IMR-90 (cell line): ENCODE measurements at regions not wholly inside any gene's neighbourhood (a gene's known extent, or its start where the extent isn't known, plus 50 kb on each side); places are given as distances from the start of the nearest gene placed in this dataset.
A peak's percentile ranks its signal among the peaks of the same experiment; 100 is the strongest.

Experiments used
- ATAC-seq: fragments of 200-7000 bp; cut with Tn5 transposase; 2 replicates; pipeline ENCODE4 v1.9.1; 2020; ENCODE audit warnings: low read depth, mild to moderate bottlenecking, moderate library complexity
- BruUV-seq: library from RNA; stranded (reverse); fragments of 400-500 nt; replicated peaks from 2 replicates; lab custom pipeline; 2021; lab: Mats Ljungman, UMichigan
- CTCF ChIA-PET: fragments of 300-600 bp; formaldehyde crosslinking; extraction: SDS; loops from one replicate; lab custom pipeline; 2021; ENCODE audit warnings: antibody characterized with exemption; lab: Yijun Ruan, JAX
- POLR2A ChIA-PET: fragments of 300-600 bp; sonication (Branson Sonifier 250); formaldehyde crosslinking; loops from one replicate; lab custom pipeline; 2022; ENCODE audit warnings: antibody characterized with exemption; ENCODE audit not compliant: unreplicated experiment; lab: Charles Lee
- DNase-seq: peaks from one replicate; pipeline ENCODE4 v3.0.0; 2013
- H2AFZ ChIP-seq: replicated peaks from 2 replicates; pipeline ENCODE3; 2013; ENCODE audit warnings: low read length, mild to moderate bottlenecking; ENCODE audit not compliant: poor library complexity
- H2AK5ac ChIP-seq: 2 replicates; pipeline ENCODE4 v1.6.1; 2013; ENCODE audit warnings: low read depth, low read length, inconsistent platforms
- H2AK9ac ChIP-seq: replicated peaks from 2 replicates; pipeline ENCODE3; 2013; ENCODE audit warnings: mild to moderate bottlenecking, low read depth, low read length, moderate library complexity; ENCODE audit not compliant: poor library complexity
- H2BK120ac ChIP-seq: 2 replicates; pipeline ENCODE4 v1.6.1; 2013; ENCODE audit warnings: low read depth, low read length, inconsistent platforms
- H2BK15ac ChIP-seq: 3 replicates; pipeline ENCODE4 v1.6.1; 2013; ENCODE audit warnings: low read depth, low read length, inconsistent platforms
- H2BK20ac ChIP-seq: 2 replicates; pipeline ENCODE4 v1.6.1; 2013; ENCODE audit warnings: low read depth, mild to moderate bottlenecking, inconsistent platforms, low read length, moderate library complexity
- H2BK5ac ChIP-seq: 2 replicates; pipeline ENCODE4 v1.6.1; 2013; ENCODE audit warnings: mild to moderate bottlenecking, low read depth, low read length, inconsistent platforms; ENCODE audit not compliant: poor library complexity, severe bottlenecking
- H3K14ac ChIP-seq: replicated peaks from 2 replicates; pipeline ENCODE4 v1.6.1; 2013; ENCODE audit warnings: low read depth, low read length, inconsistent platforms
- H3K18ac ChIP-seq: 2 replicates; pipeline ENCODE4 v1.6.1; 2013; ENCODE audit warnings: low read depth, low read length, control low read depth
- H3K23ac ChIP-seq: 2 replicates; pipeline ENCODE4 v1.6.1; 2013; ENCODE audit warnings: low read depth, low read length, inconsistent platforms
- H3K27ac ChIP-seq: 2 replicates; pipeline ENCODE4 v1.5.1; 2013; ENCODE audit warnings: mild to moderate bottlenecking, control low read depth, low read length; ENCODE audit not compliant: insufficient read depth
- H3K27me3 ChIP-seq: 2 replicates; pipeline ENCODE4 v1.6.1; 2013; ENCODE audit warnings: low read length; ENCODE audit not compliant: control insufficient read depth, insufficient read depth
- H3K36me3 ChIP-seq: 2 replicates; pipeline ENCODE4 v1.6.1; 2013; ENCODE audit warnings: low read length, mixed read lengths; ENCODE audit not compliant: control insufficient read depth, insufficient read depth
- H3K4ac ChIP-seq: 2 replicates; pipeline ENCODE4 v1.6.1; 2013; ENCODE audit warnings: low read depth, low read length, inconsistent platforms
- H3K4me1 ChIP-seq: 2 replicates; pipeline ENCODE4 v1.6.1; 2013; ENCODE audit warnings: low read length, mixed read lengths; ENCODE audit not compliant: control insufficient read depth, insufficient read depth
- H3K4me2 ChIP-seq: 2 replicates; pipeline ENCODE4 v1.6.1; 2013; ENCODE audit warnings: low read depth, mild to moderate bottlenecking, control low read depth, low read length, moderate library complexity
- H3K4me3 ChIP-seq: 2 replicates; pipeline ENCODE4 v1.5.1; 2013; ENCODE audit warnings: low read depth, mild to moderate bottlenecking, control low read depth, low read length, moderate library complexity; ENCODE audit not compliant: insufficient read depth
- H3K56ac ChIP-seq: 2 replicates; pipeline ENCODE4 v1.6.1; 2013; ENCODE audit warnings: low read length, inconsistent platforms; ENCODE audit not compliant: insufficient read depth; ENCODE audit errors: extremely low read depth
- H3K79me1 ChIP-seq, 2 experiments: 2 replicates each; pipeline ENCODE4 v1.6.1; 2013; ENCODE audit warnings: low read length in 2 of 2, inconsistent platforms in 1 of 2, low read depth in 1 of 2
- H3K9ac ChIP-seq: 2 replicates; pipeline ENCODE4 v1.6.1; 2013; ENCODE audit warnings: low read depth, low read length, control low read depth
- H3K9me1 ChIP-seq: 2 replicates; pipeline ENCODE4 v1.6.1; 2013; ENCODE audit warnings: low read length, inconsistent platforms; ENCODE audit not compliant: insufficient read depth
- H3K9me3 ChIP-seq: 2 replicates; pipeline ENCODE4 v1.6.1; 2013; ENCODE audit warnings: low read length; ENCODE audit not compliant: control insufficient read depth, insufficient read depth
- H4K20me1 ChIP-seq: 2 replicates; pipeline ENCODE4 v1.6.1; 2013; ENCODE audit warnings: low read length, inconsistent platforms; ENCODE audit not compliant: insufficient read depth
- H4K5ac ChIP-seq: 2 replicates; pipeline ENCODE4 v1.6.1; 2013; ENCODE audit warnings: mild to moderate bottlenecking, low read depth, low read length, control low read depth
- H4K8ac ChIP-seq, 2 experiments: 2 replicates each; pipeline ENCODE4 v1.6.1; 2013; ENCODE audit warnings: low read depth in 2 of 2, low read length in 2 of 2, control low read depth in 1 of 2, inconsistent platforms in 1 of 2
- H4K91ac ChIP-seq: 2 replicates; pipeline ENCODE4 v1.6.1; 2013; ENCODE audit warnings: low read depth, low read length, inconsistent platforms; ENCODE audit not compliant: insufficient read depth
- BHLHE40 ChIP-seq: fragments of 150-350 bp; IDR thresholded peaks from 2 replicates; pipeline ENCODE4 v1.6.1; 2016; ENCODE audit warnings: mild to moderate bottlenecking, low read depth, low read length
- MAZ ChIP-seq: IDR thresholded peaks from 2 replicates; pipeline ENCODE4 v1.6.1; 2012; ENCODE audit warnings: low read depth, mild to moderate bottlenecking, low read length, improper control_type of control experiment, moderate library complexity, borderline replicate concordance
- MXI1 ChIP-seq: IDR thresholded peaks from 2 replicates; pipeline ENCODE4 v1.6.1; 2012; ENCODE audit warnings: low read depth, mild to moderate bottlenecking, low read length, moderate library complexity, borderline replicate concordance
- NFE2L2 ChIP-seq: fragments of 150-350 bp; IDR thresholded peaks from 2 replicates; pipeline ENCODE4 v1.6.1; 2016; ENCODE audit warnings: low read depth, mild to moderate bottlenecking, low read length
- WGBS, 2 experiments: methylation state at CpG; one replicate each; pipeline versions ENCODE4 v1.1.5 to v1.1.7; 2013; ENCODE audit warnings: missing lambda C conversion rate in 2 of 2; ENCODE audit not compliant: insufficient read length in 1 of 2; ENCODE audit errors: extremely low coverage in 2 of 2; 5-methylcytosine and 5-hydroxymethylcytosine counted together
- dilution Hi-C: fragments of 300-500 bp; cut with HindIII; formaldehyde crosslinking; loops from one replicate; pipeline ENCODE4 v1.14.3; 2018; ENCODE audit warnings: low sequenced_read_pairs; ENCODE audit not compliant: unreplicated experiment
- in situ Hi-C: fragments of 300-500 bp; cut with MboI; formaldehyde crosslinking; loops from 3 replicates; pipeline ENCODE4 v1.14.3; 2019; ENCODE audit warnings: low sequenced_read_pairs, inconsistent platforms, mixed read lengths
- intact Hi-C: fragments of 100-400 bp; cut with micrococcal nuclease; formaldehyde crosslinking; loops from 2 replicates; pipeline ENCODE4 v1.10.0; 2022

DNA sequence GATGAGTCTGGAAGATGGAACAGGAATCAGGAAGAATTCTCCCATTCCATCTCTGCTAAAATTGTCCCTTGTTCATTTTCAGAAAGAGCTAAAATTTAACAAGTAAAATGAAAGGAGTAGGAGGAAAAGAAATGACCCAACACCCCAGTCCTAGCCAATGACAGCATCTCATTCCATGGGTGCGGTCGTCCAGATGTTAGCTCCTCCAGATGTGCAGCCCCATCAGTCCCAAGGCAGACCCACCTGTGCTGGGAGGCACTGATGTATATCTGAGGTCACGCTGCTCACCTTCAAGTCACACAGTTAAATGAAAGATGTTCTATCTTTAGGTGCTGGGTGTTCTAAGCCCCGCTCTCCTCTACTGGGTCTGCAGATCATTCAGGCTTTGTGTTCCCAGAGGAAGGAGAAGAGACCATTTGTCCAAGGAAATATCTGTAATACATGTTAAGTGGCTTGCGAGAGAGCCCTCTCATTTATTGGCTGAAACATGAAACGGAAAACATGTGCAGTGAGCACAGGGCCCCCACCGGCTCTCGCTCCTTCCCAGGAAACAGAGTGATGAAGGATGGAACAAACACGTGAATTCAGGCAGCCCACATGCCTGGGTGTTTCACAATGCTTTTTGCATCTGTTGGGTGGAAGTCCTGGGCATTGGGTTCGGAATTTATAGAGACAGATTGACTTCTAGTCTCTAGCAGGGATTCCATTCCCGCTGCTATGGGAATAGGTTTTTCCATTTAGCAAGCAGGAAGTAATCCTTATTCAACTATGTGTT lies 294.6 kb downstream of the NUAK1 start:
- H3K9me3 ChIP-seq = no peaks in the 10 kb centered on the region
- no peak overlapping the region; the same call in 1 of the 2 replicates for H2AK5ac ChIP-seq
- H3K18ac ChIP-seq = no peak overlapping the region; the same call in 1 of the 2 replicates
- no peak overlapping the region for H4K5ac ChIP-seq
- H3K27ac ChIP-seq = no peak overlapping the region
- DNase-seq (peak; percentile 29), ATAC-seq (peak; percentile 29)
- TF ChIP-seq BHLHE40 (peak; percentile 33; the same call in 1 of the 2 replicates), MAZ (peak; percentile 63; the same call in 1 of the 2 replicates), MXI1 (0 out of 2 replicates have a peak, but pooled peaks have one; percentile 36), NFE2L2 (no peak)
- ChIA-PET CTCF (no interaction called here), POLR2A (no interaction called here)
- no peak overlapping the region for H2BK5ac ChIP-seq
- no peak overlapping the region for H3K23ac ChIP-seq
- in situ Hi-C loops = no loop called here
- H3K9ac ChIP-seq = no peak overlapping the region
- H3K4me2 ChIP-seq = no peak overlapping the region
- no peak overlapping the region for H4K8ac ChIP-seq
- peak overlapping the region; percentile 54 for H2AFZ ChIP-seq
- no peaks in the 10 kb centered on the region for H4K20me1 ChIP-seq
- intact Hi-C loops = no loop called here
- BruUV-seq = no TSS peak
- dilution Hi-C loops = no loop called here
- H3K4me3 ChIP-seq = no peak overlapping the region
- no peaks in the 10 kb centered on the region for H3K4me1 ChIP-seq
- no peak overlapping the region for H3K4ac ChIP-seq
- H2BK120ac ChIP-seq = no peak overlapping the region
- no peak overlapping the region for H2BK20ac ChIP-seq
- H2AK9ac ChIP-seq = no peak overlapping the region
- H3K79me1 ChIP-seq = no peaks in the 10 kb centered on the region
- H2BK15ac ChIP-seq = no peak overlapping the region
- H3K56ac ChIP-seq = no peak overlapping the region
- WGBS, 2 experiments = 29% methylated on average over 3 of the region's 11 CpGs; no CpG with 5 or more reads in 1 of the 2 experiments
- no peak overlapping the region; the same call in 1 of the 2 replicates for H3K14ac ChIP-seq
- H3K9me1 ChIP-seq = no peaks in the 10 kb centered on the region
- H4K91ac ChIP-seq = no peak overlapping the region
- peaks cover 3% of the 10 kb centered on the region; the same call in 1 of the 2 replicates for H3K27me3 ChIP-seq
- H3K36me3 ChIP-seq = no peaks in the 10 kb centered on the region
